Caki2 (cell line): ENCODE measurements at regions not wholly inside any gene's neighbourhood (a gene's known extent, or its start where the extent isn't known, plus 50 kb on each side); places are given as distances from the start of the nearest gene placed in this dataset.
"Not testable (repeated sequence)": the region's sequence is repeated elsewhere in the genome, so short reads cannot be mapped to it uniquely, and the experiment has no call there.

Experiments
- DNase-seq: peaks from one replicate; pipeline ENCODE4 v3.0.0-alpha.2; 2015; ENCODE audit warnings: low read depth
- in situ Hi-C: cut with HindIII; loops from 2 replicates; pipeline ENCODE4 v1.10.0; 2016; ENCODE audit warnings: low sequenced_read_pairs, low pct_unique_long_range_greater_than_20kb, mixed read lengths

DNA sequence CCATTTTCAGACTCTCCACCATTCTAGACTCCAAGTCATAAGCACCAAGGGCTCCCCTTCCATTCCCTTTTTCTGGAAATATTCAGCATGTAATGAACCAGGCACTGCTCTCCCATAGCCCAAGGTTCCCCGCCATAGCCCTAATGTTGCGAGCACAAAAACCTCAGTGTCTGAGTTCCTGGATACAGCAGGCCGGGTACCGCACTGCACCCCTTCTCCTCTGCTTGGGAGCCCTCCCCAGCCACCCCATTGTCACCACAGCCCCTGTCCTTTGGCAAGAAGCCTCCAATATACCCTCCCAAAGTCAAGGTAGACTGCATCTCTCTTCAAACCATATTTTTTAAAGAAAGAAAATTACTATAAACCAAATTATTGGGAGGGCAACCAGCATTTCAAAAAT is 1341.1 kb downstream of the BRD1 start:
- in situ Hi-C loops: no loop called here
- no peak for DNase-seq

DNA sequence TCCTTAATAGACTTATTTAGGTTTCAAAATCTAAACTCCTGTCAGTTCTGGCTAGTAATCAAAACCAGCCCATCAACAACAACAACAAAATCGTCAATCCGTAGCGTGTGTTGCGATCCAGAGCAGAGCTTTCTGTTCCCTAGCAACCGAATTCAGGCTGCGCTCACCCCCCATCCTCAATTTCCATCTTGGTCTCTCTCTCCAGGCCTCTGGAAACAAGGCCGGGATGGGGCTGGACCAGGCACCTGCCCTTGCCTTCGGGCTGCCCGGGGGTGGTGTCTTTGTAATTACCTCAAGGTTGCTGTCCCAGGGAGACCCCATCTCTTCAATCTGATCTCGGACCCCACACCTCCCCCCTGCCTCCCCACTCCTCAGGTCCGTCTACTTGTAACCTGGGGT is 1341.5 kb downstream of the BRD1 start:
- DNase-seq: no peak
- in situ Hi-C loops: no loop called here

DNA sequence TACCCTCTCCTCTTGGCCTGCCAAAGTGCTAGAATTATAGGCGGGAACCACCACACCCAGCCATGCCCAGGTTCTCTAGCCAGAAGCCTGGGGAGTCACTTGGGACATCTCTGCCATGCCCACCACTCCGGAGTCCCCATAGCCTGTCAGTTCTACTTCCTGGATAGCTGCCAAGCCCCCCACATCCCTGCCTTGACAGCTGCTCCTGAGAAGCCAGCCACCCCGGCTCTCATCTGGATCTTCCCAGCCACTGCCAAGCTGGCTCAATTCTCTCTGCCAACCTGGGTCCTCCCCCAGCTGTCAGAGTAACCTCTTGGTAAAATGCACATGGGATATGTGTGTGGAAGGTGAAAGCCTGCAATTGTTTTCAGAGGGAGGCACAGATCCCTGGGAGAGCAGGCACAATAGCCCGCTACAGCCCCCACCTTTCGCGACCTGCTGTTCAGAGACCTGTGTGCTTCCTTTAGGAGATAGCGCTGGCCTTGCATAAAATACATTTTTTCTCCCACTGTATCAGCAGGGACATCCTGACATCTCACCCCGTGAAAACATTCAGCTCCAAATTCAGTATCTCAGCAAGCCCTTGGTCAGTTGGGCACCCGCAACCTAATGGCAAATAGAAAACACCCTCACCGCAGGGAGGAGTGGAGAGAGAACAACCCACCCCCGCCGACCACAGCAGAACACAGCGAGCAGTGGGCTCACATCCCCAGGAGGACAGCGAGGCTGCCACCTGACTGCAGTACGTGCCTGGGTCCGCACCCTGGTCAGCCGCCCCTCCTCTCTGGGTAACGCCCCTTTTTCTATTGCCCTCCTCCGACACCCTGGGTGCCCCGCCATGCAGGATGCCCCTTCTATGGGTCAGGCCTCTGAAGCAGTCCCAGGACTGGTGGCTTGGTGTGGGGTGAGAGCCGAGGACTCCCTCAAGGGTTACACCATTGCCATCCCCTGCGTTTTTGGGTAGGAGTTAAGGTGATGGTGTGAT is 1342.2 kb downstream of the BRD1 start:
- no peak for DNase-seq
- in situ Hi-C loops: no loop called here

DNA sequence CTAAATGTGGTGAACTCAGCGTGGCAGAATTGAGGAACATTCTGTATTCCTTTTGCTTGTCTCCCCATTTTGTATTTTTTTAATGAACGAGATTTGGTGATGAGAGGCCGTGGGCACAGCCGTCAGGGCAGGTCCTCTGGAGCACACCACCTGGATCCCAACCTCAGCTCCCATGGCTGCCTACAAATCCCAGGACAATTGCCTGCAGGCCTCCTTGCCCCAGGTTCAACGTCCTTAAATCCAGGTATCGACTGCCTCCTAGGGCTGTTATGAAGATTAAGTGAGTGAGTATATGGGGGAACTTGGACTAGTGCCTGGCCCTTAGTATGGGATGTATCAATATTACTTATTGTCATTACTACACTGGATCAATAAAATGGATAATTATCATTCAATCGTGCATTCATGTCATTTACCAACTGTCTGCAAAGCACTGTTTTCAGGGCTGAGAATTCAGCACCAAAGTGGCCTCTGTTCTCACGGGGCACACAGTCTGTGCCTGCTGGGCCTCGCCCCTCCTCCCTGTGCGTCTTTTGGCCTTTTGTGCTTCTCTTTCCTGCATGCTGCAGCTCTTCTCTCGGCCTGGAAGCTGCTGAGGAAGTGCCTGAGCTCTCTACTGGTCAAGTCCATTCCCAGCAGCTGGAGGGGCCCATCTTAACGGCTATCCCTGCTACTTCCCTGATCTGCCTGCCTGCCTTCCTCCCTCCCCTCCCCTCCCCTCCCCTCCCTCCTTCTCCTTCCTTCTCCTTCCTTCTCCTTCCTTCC is 1343.7 kb downstream of the BRD1 start:
- DNase-seq: no peak
- in situ Hi-C loops: no loop called here

DNA sequence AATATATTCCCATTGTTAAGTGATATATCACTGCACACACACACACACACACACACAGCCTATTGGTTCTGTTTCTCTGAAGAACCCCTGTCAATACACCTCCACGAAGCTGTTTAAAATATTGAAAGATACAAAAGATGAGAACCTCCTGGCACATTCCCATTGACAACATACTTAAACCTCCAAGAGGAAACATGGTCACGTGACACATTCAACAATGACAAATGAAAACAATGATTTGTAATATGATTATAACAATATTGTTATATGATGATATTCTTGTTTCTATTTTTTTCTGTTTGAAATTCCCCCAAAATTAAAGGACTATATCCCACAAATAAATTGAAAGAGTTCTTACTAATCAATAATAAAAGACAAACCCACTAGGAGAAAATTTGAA is 1344.9 kb downstream of the BRD1 start:
- no peak for DNase-seq
- in situ Hi-C loops: no loop called here

DNA sequence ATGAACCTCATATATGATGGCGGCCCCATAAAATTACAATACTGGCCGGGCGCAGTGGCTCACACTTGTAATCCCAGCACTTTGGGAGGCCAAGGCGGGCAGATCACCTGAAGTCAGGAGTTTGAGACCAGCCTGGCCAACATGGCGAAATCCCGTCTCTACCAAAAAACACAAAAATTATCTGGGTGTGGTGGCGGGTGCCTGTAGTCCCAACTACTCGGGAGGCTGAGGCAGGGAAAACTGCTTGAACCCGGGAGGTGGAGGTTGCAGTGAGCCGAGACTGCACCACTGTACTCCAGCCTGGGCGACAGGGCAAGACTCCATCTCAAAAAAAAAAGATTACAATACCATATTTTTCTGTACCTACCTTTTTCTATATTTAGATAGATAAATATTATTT is 1345.5 kb downstream of the BRD1 start:
- DNase-seq, in situ Hi-C loops: not testable (repeated sequence)

DNA sequence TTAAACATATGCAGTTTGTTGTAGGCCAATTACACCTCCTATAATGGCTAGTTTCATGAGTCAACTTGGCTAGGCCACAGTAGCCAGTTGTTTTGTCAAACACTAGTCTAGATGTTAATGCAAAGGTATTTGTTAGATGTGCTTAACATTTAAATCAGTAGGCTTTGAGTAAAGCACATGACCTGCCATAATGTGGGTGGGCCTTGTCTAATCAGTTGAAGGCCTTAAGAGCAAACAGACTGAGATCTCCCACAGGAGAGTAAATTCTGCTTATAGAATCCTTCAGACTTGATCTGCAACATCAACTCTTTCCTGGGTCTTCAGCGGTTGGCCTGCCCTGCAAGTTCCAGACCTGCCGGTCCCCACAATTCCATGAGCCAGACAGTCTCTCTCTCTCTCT is 1345.9 kb downstream of the BRD1 start:
- in situ Hi-C loops: no loop called here
- no peak for DNase-seq

DNA sequence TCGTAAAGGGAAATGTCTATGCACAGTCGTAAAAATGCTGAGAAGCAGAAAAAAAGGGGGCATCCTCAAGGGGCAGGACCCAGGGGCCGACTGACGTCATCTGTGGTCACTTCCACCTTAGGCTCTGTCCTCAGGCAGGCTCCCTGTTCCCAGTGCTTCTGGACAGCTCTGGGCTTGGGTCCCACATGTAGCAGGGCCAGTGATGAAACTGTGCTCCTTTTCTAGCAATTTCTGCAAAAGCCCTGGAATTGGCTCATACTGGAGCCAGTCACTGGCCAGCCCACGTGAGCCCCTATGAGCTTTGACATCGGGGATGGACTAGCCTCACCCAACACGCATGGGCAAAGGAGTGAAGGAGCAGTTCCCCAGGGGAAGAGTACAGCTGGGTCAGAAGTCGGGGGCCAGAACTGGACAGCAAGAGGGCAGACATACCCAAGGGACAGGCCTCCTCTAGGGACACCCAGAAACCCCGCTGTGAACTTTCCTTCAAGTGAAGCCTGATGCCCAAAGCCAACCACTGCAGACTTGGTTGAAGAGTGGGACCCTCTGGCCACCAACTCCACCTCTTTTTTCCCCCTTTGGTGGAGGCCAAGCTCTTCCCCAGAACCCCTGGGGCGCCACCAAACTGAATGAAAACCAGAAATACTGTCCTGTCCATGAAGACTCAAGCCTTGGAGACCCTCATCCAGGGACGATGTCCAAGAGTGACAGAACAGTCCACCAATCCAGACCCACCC is 1349.0 kb downstream of the BRD1 start:
- no peak for DNase-seq
- in situ Hi-C loops: no loop called here

DNA sequence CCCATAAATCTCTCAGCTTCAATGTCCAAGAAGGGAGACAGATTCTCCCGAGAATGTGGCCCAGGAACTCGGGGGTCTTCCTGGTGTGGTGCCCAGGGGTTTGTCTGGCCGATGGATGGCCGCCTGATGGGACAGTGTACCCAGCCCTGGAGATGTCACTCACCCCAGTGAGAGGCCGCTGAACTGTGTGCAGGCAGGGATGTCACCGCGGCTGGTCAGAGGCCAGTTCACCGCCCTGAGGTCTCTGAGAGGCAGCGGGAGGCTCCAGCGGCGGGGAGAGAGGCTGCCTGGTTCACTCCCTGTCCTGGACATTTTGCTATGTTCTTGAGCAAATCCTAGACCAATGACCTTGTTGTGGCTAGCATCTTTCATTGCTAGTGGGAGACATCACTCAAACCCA is 1349.5 kb downstream of the BRD1 start:
- DNase-seq: no peak
- in situ Hi-C loops: no loop called here

DNA sequence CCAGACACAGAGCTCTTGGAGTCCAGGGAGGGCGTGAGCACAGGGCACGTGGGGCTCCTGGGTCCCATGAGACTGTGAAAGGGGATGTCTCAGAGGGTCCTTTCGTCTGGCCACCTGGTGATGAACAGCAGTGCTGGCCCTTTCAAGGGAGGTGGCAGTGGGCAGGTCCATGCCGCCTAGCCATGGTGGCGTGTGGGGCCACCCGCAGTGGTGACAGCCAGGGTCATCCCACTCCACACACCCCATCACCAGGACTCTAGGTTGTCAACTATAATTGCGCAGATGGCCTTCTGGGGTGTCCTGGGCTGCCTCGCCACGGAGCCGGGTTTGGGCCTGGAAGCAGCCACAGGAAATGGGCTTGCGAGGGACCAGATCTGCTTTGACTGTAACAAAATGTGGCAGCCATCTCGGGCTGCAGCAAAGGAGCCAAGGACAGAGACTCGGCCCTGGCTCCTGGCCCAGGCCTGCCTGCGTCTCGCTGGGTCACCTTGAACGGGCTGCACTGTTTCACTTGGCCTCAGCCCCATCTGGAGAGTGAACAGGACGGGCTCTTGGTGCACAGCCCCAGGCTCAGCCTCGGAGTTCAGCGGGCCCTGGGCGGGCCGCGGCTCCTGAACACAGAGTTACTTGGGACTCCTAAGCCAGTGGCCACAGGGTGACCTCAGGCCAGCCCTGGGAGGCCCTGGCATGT is 1350.5 kb downstream of the BRD1 start:
- no peak for DNase-seq
- in situ Hi-C loops: no loop called here

DNA sequence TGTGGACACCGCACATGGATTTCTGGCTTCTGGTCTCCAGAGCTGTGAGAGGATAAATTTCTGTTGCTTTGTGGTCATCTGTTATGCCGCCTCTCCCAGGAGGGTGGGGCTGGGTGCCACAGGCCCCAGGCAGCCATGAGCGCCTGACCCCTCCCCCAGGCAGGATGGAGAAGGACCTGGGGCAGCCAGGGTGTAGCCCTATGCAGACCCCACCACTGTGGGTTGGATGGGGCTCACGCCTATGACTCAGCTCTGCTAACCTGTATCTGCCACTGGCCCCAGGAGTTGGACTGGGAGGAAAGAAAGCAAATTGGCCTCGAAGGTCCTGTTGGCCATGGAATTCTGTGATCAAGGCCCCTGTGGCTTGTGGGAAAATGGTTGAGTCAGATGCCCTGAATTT is 1351.1 kb downstream of the BRD1 start:
- DNase-seq: no peak
- in situ Hi-C loops: no loop called here

DNA sequence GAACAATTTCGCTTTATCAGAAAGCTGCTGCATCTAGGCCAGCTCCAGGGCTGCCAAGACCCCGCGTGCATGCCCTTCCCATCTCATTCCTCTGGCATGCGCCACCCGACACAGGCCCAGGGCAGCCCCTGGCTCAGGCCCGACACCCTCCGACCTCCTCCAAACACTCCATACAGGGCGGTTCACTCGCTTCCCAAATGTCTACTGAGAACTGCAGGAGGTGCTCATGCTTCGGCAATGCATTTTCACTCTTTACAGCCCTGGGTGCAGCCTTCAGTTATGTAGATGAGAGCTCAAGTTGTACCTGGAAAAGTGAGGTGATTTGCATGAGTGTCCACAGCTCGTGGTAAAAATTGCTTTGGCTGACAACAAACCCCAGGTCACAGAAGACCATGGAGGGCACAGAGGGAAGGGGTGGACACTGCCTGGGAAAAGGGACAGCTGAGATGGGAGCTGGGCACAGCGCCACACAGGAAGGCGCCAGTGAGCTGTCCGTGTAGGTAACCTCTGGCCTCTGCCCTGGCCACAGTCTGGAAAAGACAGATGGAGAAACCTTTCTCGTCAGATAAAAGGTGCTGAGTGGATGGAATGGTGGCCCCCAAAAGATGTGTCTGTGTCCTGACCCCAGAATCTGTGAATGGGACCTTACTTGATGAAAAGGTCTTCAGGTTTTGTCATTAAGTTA is 1351.9 kb downstream of the BRD1 start:
- DNase-seq: no peak
- in situ Hi-C loops: no loop called here

DNA sequence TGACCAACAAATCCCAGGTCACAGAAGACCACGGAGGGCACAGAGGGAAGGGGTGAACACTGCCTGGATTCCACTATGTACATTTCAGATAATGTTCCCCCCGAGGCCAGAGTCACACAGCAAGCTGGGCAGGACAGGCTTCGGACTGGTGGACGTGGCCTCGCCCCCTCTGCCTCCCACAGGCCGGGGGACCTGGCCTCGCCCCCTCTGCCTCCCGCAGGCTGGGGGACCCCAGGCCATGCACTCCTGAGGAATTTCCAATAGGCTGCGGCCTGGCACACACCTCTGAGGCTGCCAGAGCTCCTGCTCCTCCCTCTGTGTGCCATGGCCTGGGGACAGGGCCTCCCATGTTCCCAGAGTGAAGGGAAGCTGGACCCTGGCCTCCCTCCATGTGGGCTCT is 1352.8 kb downstream of the BRD1 start:
- in situ Hi-C loops: no loop called here
- no peak for DNase-seq

DNA sequence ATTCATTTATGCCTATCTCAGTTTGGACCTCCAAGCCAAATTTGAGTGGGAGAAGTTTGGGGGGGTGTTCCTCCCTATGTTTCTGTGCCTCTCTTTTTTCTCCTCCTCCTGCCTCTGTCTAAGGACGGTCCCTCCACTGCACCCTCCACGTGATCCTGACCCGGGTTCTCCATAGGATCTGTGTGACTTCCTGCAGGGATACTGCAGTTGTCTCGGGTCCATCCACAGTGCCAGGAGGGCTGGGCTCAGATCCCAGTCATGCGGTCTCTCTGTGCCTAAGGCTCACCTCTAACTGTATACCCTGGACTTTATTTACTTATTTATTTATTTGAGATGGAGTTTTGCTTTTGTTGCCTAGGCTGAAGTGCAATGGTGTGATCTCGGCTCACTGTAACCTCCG is 1354.5 kb downstream of the BRD1 start:
- in situ Hi-C loops: no loop called here
- no peak for DNase-seq

DNA sequence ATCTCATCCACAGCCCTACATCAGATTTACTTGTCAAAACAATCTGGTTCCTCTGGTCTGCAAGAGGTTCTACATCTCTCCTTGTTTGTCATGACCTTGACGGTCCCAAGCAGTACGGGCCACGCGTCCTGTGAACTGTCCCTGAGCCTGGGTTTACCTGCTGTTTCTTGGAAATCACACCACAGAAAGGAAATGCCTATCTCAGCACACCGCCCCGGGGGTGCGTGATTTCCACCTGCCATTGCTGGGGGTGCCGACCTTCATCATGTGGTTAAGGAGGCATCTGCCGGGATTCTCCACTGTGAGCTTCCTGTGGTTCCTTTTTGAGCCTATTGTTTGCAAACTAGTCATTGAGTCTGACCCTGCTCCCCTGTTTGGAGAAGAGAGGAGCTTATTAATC is 1363.4 kb downstream of the BRD1 start:
- in situ Hi-C loops: no loop called here

DNA sequence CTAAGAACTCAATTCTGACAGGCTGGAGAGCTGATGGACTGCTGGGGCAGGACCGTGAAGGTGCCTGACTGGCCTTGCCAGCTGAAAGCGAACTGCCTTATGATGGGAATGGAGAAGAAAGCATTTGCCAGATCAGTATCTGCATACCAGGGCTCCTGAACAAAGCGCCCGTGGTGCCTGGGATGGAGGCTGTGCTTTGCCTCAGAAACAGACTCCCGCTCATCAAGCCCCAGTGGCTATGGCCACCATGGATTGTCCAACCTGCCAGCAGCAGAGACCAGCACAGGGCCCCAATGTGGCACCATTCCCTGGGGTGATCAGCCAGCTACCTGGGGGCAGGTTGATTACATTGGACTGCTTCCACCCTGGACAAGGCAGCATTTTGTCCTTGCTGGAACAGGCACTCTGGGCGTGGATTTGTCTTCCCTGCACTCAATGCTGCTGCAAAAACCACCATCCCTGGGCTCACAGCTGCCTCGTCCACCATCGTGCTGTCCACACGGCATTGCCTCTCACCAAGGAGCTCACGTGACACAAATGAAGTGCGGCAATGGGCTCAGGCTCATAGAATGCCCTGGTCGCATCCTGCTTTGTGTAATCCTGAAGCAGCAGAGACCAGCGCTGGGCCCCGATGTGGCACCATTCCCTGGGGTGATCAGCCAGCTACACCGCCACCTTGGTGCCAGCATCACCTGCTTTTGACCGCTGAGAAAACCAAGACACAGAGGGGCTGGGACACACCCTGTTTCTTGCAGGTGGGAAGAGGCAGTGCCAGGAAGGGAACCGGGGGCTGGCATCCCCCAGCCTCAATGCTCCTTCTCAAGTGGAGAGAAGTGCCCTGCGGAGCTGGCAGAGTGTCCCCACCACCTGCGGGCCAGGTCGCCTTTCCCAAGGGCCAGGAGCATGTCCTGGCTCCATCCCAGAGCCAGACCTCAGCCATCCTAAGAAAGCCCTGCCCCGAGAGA is 1367.5 kb downstream of the BRD1 start:
- no peak for DNase-seq
- in situ Hi-C loops: no loop called here

More for the DNA sequence above, 1363.4 kb downstream of the BRD1 start:
- no peak for DNase-seq

DNA sequence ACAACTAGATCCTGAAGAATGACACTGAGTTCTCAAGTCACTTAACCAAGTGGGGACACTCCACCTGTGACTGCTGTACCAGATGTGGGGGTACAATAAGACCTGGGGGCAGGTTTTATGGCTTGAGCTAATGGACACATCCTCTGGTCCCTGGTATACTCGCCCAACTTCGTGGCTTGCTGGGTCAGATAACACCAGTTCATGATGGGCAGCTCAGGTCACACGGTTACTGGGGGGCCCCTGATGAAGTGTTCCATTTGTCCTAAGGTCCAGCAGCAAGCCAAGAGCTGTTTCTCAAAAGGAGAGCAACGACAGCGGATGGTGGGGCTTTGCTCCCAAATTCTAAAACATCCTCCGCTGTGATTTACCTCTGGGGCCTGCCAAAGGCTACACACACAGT is 1368.4 kb downstream of the BRD1 start:
- no peak for DNase-seq
- in situ Hi-C loops: no loop called here
